ENCODE measurements at regions not wholly inside any gene's neighbourhood (a gene's known extent, or its start where the extent isn't known, plus 50 kb on each side); places are given as distances from the start of the nearest gene placed in this dataset.

DNA sequence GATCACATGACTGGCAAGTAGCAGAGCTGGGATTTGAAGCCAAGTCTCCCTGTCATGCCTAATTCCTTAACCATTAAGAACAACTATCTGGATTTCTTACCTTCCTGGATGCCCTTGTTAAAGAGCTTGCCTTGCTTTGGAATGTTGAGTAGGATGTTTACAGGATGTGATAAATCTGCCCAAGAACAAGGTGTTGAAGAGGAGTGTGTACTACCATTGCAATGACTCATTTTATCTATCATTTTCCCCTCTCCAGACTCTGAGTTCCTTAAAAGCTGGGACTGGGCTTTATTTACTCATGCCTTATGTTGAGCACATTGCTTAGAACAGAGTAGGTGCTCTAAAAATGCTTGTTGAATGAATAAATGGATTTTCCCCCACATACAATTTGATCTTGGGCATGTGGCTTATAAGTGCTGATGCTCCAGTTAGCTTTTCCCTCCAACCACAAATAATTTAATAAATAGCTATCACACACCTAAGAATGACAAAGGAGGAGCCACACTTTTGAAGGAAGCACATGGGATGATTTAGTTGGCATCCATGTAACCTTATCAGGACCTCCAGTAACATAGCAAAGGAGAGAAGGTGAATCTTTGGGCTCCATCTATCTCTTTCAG is 268.6 kb upstream of the SESN3 start:
- Histone ChIP-seq H3K4me1 (ENCODE audit: control insufficient read depth in 2 of 2, insufficient read depth in 2 of 2, low read length in 2 of 2) (no peaks in the 10 kb centered on the region), H4K20me1 (ENCODE audit: control insufficient read depth, insufficient read depth, low read length, poor library complexity, severe bottlenecking) (no peaks in the 10 kb centered on the region), H3K79me2 (ENCODE audit: control insufficient read depth, insufficient read depth, low read length) (no peaks in the 10 kb centered on the region), H3K4me3 (ENCODE audit: control extremely low read depth in 1 of 5, extremely low read depth in 1 of 5, insufficient read depth in 1 of 5, low read depth in 2 of 5, low read length in 4 of 5) (no peak overlapping the region), H3K27me3 (replicated peaks in 1 of 4; ENCODE audit: control extremely low read depth in 1 of 4, control insufficient read depth in 3 of 4, insufficient read depth in 4 of 4, low read length in 3 of 4) (no peaks in the 10 kb centered on the region), H3K36me3 (replicated peaks in 1 of 2; ENCODE audit: control extremely low read depth in 1 of 2, control insufficient read depth in 1 of 2, extremely low read depth in 1 of 2, insufficient read depth in 2 of 2, low read length in 1 of 2) (no peaks in the 10 kb centered on the region), H3K27ac (ENCODE audit: low read length in 2 of 2) (no peak overlapping the region), H3K4me2 (replicated peaks; ENCODE audit: low read depth, low read length, poor library complexity, severe bottlenecking) (no peak overlapping the region), H3K9me3 (ENCODE audit: control extremely low read depth in 1 of 3, control insufficient read depth in 2 of 3, insufficient read depth in 1 of 3, low read length in 2 of 3) (peaks cover 0 to under 1% (median 0%) of the 10 kb centered on the region in 3 donors), H2AFZ (ENCODE audit: insufficient read depth, low read depth, low read length, poor library complexity, severe bottlenecking) (no peak overlapping the region), H3K9ac (ENCODE audit: low read length) (no peak overlapping the region)
- Mint-ChIP-seq H3K27me3 (no peaks in the 10 kb centered on the region), H3K4me1 (no peaks in the 10 kb centered on the region), H3K27ac (no peak overlapping the region), H3K9me3 (ENCODE audit: insufficient read depth) (peaks cover 3% of the 10 kb centered on the region), H3K4me3 (no peak overlapping the region)
- ATAC-seq (ENCODE audit: low read depth) = no peak
- ChIA-PET CTCF (no interaction called here), POLR2A (no interaction called here)
- no peak for DNase-seq
- intact Hi-C loops (cut with micrococcal nuclease) = no loop called here
- TF ChIP-seq, protein P1, sequence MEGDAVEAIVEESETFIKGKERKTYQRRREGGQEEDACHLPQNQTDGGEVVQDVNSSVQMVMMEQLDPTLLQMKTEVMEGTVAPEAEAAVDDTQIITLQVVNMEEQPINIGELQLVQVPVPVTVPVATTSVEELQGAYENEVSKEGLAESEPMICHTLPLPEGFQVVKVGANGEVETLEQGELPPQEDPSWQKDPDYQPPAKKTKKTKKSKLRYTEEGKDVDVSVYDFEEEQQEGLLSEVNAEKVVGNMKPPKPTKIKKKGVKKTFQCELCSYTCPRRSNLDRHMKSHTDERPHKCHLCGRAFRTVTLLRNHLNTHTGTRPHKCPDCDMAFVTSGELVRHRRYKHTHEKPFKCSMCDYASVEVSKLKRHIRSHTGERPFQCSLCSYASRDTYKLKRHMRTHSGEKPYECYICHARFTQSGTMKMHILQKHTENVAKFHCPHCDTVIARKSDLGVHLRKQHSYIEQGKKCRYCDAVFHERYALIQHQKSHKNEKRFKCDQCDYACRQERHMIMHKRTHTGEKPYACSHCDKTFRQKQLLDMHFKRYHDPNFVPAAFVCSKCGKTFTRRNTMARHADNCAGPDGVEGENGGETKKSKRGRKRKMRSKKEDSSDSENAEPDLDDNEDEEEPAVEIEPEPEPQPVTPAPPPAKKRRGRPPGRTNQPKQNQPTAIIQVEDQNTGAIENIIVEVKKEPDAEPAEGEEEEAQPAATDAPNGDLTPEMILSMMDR (IDR thresholded peaks at IDR 0.05) = no peak
- no peak for TF ChIP-seq EZH2 (IDR thresholded peaks at IDR 0.05; ENCODE audit: borderline replicate concordance, insufficient read depth, low read depth, low read length, poor library complexity, severe bottlenecking)

DNA sequence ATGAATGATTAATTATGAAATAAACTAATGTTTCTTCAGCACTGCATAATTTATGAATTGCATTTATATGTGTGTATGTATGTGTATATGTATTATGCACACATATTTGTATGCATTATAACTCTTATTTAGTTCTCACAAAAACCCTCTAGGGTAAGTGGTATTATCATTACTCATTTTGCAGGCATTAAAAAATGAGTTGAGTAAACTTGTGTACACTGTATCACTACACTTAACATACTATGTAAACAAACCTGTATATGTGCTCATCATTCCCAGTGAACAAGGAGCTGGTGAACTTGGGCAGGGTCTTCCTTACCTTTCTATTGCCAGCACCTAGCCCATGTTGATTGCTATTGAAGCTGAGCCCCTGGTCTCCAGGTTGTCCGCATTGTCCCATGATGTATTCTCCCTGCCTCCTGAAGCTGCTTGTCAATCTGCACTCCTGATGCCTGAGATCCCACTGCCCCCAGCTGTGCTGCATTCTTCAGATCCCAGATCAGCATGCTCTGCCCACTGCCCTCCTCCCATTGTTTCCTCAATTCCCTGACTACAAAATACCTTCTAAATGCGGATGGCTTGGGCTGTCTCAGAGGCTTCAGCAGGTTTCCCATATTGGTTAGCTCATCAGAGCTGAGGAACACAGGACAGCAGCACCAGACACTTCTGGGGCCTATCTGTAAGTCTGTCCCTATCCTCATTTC is 267.9 kb upstream of the SESN3 start:
- Mint-ChIP-seq H3K9me3 (ENCODE audit: insufficient read depth) (peaks cover 3% of the 10 kb centered on the region), H3K4me3 (no peak overlapping the region), H3K27me3 (no peaks in the 10 kb centered on the region), H3K4me1 (no peaks in the 10 kb centered on the region), H3K27ac (no peak overlapping the region)
- TF ChIP-seq, protein P1 (IDR thresholded peaks at IDR 0.05) = no peak
- no peak for TF ChIP-seq EZH2 (IDR thresholded peaks at IDR 0.05; ENCODE audit: borderline replicate concordance, insufficient read depth, low read depth, low read length, poor library complexity, severe bottlenecking)
- intact Hi-C loops (cut with micrococcal nuclease) = no loop called here
- no peak overlapping the region for H2AFZ ChIP-seq (ENCODE audit: insufficient read depth, low read depth, low read length, poor library complexity, severe bottlenecking)
- H3K4me3 ChIP-seq (ENCODE audit: control extremely low read depth in 1 of 5, extremely low read depth in 1 of 5, insufficient read depth in 1 of 5, low read depth in 2 of 5, low read length in 4 of 5) = no peak overlapping the region
- no peaks in the 10 kb centered on the region for H3K36me3 ChIP-seq (replicated peaks in 1 of 2; ENCODE audit: control extremely low read depth in 1 of 2, control insufficient read depth in 1 of 2, extremely low read depth in 1 of 2, insufficient read depth in 2 of 2, low read length in 1 of 2)
- no peak for ATAC-seq (ENCODE audit: low read depth)
- no peak overlapping the region for H3K27ac ChIP-seq (ENCODE audit: low read length in 2 of 2)
- WGBS (ENCODE audit: insufficient coverage) = 100% methylated on average over 2 of the region's 2 CpGs
- POLR2A ChIA-PET = no interaction called here
- no peaks in the 10 kb centered on the region for H3K79me2 ChIP-seq (ENCODE audit: control insufficient read depth, insufficient read depth, low read length)
- H4K20me1 ChIP-seq (ENCODE audit: control insufficient read depth, insufficient read depth, low read length, poor library complexity, severe bottlenecking) = no peaks in the 10 kb centered on the region
- H3K9ac ChIP-seq (ENCODE audit: low read length) = no peak overlapping the region
- CTCF ChIA-PET = interaction anchor here (2.0 kb wide), 1 partner anchor 207 kb away, joined by 4 read pairs; no protein-coding TSS in a partner anchor
- H3K27me3 ChIP-seq (replicated peaks in 1 of 4; ENCODE audit: control extremely low read depth in 1 of 4, control insufficient read depth in 3 of 4, insufficient read depth in 4 of 4, low read length in 3 of 4) = no peaks in the 10 kb centered on the region
- no peak for DNase-seq
- no peaks in the 10 kb centered on the region for H3K4me1 ChIP-seq (ENCODE audit: control insufficient read depth in 2 of 2, insufficient read depth in 2 of 2, low read length in 2 of 2)
- H3K9me3 ChIP-seq (ENCODE audit: control extremely low read depth in 1 of 3, control insufficient read depth in 2 of 3, insufficient read depth in 1 of 3, low read length in 2 of 3) = peaks cover 0 to 5% (median 1%) of the 10 kb centered on the region in 3 donors
- no peak overlapping the region for H3K4me2 ChIP-seq (replicated peaks; ENCODE audit: low read depth, low read length, poor library complexity, severe bottlenecking)

All from B cell (primary cell).